ENCODE measurements at regions not wholly inside any gene's neighbourhood (a gene's known extent, or its start where the extent isn't known, plus 50 kb on each side); places are given as distances from the start of the nearest gene placed in this dataset.

DNA sequence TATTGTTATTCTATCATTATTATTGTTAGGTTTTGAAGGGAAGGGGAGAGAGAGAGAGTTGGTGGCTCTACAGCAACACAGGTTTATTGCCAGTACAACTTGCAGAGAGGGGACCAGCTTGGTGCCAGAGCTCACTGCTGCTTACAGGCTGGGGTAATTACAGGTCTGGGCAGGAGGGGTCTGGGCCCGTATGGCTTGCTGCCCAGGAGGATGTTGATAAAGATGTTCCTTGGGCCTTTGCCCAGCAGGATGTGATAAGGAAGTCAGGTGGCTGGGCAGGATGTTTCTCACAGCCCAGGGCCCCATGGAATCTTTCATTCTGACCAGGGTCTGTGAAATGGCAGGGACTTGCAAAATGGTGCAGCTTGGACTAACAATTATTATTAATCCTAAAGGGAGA lies 64.2 kb upstream of the ZNF599 start:
- TF ChIP-seq, protein P1, sequence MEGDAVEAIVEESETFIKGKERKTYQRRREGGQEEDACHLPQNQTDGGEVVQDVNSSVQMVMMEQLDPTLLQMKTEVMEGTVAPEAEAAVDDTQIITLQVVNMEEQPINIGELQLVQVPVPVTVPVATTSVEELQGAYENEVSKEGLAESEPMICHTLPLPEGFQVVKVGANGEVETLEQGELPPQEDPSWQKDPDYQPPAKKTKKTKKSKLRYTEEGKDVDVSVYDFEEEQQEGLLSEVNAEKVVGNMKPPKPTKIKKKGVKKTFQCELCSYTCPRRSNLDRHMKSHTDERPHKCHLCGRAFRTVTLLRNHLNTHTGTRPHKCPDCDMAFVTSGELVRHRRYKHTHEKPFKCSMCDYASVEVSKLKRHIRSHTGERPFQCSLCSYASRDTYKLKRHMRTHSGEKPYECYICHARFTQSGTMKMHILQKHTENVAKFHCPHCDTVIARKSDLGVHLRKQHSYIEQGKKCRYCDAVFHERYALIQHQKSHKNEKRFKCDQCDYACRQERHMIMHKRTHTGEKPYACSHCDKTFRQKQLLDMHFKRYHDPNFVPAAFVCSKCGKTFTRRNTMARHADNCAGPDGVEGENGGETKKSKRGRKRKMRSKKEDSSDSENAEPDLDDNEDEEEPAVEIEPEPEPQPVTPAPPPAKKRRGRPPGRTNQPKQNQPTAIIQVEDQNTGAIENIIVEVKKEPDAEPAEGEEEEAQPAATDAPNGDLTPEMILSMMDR (IDR thresholded peaks at IDR 0.05; ENCODE audit: low read depth, low read length) = no peak
- TF ChIP-seq EZH2phosphoT487 (IDR thresholded peaks at IDR 0.05; ENCODE audit: low read depth) = no peak
